ENCODE measurements at regions not wholly inside any gene's neighbourhood (a gene's known extent, or its start where the extent isn't known, plus 50 kb on each side); places are given as distances from the start of the nearest gene placed in this dataset.

- TF ChIP-seq CTCF (IDR thresholded peaks at IDR 0.05) (no peak), POLR2A (IDR thresholded peaks at IDR 0.05) (no peak)
These were observed 137.3 kb upstream of the RHOBTB1 start for GRCh38 chr10:61081301-61081700.
